SW480 (cell line): ENCODE measurements at regions not wholly inside any gene's neighbourhood (a gene's known extent, or its start where the extent isn't known, plus 50 kb on each side); places are given as distances from the start of the nearest gene placed in this dataset.

ENCODE experiments used
- DNase-seq: peaks from one replicate; pipeline ENCODE4 v3.0.0-alpha.2; 2016; ENCODE audit warnings: low spot score

DNA sequence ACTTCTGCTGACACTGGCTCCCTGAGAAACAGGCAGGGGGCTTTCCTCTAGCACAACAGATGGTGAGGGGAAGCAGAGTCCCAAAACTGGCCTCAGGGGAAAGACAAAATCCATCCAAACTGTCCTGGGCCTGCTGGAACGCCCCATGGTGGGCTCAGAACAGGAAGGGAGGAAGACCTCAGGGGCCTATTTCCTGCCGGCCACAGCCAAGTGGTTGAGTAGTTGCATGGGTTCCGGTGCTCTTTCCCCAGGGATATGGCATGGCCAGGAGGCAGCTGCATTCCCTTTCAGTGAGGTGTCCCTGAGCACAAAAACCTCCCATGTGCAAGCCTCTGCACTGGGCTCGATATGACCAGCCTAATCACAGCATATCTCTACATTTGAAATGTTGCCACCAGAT, 303.0 kb upstream of the IRX5 start:
- peak; percentile 32 for DNase-seq

DNA sequence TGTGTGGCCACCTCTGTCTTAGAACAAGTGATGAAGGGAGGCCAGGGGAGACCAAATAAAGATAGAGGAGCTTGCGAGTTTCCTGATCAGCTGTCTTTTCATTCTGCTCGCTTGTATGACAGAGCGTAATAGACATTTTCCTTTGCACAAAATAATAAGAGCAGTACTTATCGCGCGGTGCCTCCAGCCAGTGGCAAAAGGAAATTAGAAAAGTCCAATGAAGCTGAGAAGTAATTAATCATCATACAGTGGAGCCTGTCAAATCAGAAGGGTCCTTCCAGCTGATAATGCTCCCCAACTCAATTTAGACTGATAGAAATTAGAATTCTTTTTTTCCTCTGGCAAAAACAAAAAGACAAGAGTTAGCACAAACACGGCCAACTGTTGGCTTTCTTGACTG, 307.0 kb upstream of the IRX5 start:
- DNase-seq = no peak

DNA sequence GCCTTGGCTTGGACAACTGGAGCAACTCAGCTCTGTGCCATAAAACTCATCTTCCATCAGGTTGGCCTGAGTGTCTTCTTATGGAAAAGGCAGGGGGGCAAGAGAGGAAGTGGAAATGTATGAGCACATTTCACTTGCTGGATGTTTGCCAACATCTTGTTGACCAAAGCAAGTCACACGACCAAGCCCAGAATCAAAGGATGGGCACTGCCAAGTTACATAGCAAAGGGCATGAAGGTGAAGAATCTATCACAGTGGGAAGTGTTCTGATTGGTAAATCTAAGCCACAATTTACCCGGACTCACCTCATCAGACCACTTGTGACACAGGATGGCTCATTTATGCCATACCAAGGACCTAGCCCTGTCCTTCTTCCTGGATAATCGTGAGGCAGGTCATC, 310.5 kb upstream of the IRX5 start:
- DNase-seq = no peak

DNA sequence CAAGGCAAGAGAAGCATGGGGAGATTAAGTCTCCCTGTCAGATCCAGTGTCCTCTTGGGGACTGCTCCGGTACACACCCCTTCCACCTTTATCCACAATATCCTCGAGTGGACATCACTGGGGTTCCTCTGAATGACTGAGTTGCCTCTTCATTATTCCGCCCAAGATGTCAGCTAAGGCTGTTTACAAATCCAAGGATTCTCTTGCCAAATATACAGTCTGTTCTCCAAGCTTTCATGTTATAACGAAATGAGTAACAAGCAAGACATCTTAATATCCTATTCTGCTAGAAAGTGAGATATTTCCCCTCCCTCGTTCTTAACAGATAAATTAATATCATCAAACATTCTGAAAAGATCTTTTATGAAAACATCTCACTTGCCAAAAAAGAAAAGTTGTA, 314.1 kb upstream of the IRX5 start:
- DNase-seq = no peak

DNA sequence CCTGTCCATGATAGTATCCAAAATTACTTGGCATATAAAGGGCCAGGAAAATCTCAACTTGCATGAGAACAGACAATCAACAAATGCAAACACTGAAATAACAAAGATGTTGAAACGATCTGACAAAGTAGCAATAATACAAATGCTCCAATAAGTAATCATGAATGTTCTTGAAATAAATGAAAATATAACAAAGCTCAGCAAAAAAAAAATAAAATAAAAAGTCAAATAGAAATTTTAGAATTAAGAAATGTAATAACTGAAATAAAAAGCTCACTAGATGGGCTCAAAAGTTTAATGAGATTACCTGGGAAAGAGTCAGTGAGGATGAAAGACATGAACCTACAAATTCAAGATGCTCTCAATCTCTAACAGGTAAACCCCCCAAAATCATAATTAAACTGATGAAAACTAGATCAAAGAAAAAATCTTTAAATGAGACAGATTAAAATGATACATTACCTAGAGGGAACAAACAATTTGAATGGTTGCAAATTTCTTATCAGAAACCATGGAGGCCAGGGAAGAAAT, 319.0 kb upstream of the IRX3 start:
- DNase-seq = no peak

DNA sequence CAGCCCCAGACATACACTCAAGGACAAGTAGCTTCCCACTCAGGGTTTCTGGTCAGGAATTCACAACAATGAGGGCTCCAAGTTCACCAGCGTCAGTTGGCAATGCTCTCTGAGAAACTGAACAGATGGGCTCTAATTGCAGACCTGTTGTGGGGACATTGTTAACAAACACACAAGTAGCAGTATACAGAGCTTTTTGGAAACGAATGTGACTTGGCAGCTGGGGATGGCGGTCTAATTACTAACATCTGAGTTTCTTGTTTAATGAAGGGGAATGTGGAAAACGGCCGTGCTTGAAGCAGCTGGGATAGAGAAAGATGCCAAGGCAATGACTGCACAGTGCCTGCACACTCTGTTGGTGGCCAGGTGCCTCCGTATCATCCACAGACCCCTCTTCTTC, 316.1 kb upstream of the IRX3 start:
- DNase-seq = no peak

DNA sequence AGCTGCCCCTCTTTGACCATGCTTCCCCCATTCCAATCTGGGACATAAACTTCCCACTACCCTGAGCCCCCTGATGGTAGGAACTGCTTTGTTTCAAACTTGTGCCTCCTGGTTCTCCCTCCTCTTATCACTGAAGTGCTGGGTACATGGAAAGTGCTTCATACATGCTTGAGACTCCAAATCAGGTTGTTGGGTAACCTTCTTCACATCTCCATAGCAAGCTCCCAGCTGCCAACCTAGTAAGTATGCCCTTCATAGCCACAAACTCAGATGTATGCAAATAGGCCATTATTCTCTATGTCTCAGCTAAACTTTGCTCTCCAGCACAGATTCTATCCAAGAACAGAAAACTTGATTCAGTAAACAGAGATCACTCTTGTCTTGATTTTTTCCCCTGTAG, 310.6 kb upstream of the IRX3 start:
- no peak for DNase-seq

DNA sequence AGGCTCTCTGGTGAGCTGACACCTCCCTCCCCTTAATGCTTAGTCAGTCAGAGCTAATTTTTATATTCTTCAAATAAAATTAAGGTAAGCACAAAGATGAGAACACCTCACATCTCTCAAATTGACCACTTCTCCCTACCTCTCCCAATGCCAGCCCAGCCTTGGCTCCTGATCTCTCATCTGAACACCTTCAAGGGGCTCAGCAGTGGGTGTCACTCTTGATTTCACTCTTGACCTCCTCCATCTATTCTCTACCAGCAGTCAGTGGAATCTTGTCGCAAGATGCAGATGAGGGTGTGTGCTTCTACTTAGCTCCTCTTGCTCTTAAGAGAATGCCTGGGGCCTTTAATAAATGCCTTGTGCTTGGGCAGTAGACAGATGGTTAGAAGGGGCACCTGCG, 309.0 kb upstream of the IRX3 start:
- no peak for DNase-seq

DNA sequence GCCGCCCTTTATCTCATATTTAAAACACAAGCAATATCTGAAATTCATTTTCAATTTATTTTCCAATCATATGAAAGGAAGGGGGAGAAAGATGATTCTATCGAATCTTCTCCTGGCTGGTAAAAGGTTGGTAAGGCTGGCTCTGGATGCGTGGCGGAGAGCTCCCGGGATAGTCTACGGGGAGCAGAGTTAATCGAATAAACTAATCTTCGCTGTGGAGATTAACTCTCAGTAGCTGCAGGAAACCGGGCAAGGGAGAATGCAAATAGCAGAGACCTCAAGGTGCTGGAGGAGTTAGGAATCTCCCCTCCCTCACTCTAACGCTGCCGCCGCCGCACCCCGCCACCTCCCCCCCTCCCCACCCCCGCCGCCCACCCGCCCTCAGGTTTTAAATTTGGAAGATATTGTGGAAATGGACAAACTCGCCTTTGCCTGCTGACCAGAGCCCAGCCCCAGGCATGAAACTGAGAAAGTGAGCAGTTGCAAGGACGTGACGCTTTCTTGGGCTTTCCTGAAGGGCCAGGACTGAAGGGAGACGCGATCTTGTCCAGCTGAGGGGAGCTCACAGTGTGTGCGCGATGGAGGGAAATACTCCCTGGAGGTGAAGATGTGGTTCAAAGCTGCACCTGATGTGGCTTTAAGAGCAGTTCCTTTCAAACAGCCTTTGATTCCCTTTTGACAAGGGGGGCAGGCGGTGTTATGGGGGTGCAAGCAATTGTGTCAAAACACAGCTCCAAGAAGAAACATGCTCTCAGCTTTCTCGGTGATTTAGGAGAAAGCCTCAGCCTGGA, 308.2 kb upstream of the IRX3 start:
- DNase-seq = no peak

DNA sequence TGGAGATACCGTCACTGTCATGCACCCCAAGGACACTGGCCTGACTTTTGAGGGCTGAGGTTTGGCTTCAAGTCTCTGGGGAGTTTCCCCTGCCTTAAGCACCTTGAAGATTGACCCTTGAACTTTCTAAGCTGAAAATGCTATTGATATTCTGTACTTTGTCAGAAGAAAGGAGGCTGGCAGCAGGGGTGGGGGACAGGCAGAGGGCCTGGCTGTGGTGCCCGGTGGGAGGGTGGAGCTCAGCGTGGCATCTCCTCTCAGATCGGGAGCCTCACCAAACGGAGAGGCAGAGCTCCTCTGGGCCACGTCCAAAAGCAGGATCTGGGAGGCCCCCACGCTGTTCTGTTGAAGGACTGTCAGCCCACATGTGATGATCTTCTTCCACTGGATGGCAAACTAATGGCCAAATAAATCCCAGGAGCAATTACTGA, 305.2 kb upstream of the IRX3 start:
- DNase-seq = no peak

DNA sequence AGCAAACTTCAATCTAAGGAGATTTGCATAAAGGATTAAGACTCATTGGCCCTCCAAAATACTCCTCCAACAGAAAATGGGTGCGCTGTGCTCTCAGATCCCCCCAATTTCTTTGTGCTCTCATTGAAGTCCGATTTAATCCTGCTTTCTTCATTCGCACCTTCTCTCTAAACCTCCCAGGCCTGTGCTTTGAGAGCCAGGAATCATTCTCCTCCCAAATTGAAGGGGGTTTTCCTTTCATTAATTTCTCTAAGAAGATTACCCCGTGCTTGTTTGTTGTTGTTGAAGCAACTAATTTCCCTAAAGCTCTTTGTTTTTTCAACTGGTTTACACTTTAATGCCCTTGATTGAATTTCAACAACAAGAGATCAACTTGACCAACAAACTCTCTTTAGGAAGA, 304.2 kb upstream of the IRX3 start:
- DNase-seq = no peak

DNA sequence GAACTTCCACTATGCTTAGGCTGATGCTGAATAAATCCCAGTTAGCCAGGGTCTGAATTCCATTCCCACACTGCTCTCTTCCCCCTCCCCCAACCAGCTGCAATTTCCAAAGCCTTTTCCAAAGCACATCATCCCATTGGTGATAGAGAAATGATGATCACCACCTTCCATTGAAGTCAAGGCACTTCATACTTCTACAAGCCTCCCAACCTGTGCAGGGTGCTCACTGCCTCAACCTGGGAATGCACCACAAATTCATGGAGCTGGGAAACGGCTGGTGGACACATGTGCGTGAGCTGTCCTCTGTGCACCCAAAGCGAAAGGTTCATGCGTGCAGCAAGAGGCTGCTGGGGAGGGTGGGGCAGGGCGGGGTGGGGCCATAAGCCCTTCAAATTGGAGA, 302.7 kb upstream of the IRX3 start:
- no peak for DNase-seq

DNA sequence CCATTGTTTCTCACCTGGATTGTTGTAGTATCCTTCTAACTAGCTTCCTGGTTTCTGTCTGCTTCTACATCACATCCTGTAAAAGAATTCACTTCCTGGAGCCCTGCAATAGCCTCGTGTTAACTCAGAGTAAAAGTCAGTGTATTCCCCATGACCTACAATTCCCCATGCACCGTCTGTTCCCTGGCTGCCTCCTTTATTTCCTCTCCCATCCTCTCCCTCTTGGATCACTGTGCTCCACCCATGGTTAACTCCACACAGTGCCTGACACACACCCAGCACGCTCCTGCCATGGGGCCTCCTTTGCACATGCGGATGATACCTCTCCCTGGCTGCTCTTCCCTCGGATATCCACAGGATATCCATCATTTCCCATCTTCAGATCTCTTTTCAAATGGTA, 301.4 kb upstream of the IRX3 start:
- no peak for DNase-seq

DNA sequence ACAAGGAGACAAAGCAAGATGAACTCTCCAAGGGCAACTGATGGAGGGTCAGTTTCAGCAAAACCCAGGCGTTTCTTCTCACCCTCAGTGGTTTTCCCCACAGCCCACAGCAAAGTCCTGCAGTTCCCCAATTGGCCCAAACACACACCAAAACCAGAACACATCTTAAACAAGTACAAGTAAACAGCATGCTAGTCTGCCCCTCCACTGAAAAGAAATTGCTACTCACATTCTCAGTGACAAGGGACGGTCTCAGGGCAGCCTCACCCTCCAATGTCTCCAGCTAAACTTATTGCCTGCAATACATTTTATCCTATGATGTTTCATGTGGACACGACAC, 300.6 kb upstream of the IRX3 start:
- DNase-seq = no peak

DNA sequence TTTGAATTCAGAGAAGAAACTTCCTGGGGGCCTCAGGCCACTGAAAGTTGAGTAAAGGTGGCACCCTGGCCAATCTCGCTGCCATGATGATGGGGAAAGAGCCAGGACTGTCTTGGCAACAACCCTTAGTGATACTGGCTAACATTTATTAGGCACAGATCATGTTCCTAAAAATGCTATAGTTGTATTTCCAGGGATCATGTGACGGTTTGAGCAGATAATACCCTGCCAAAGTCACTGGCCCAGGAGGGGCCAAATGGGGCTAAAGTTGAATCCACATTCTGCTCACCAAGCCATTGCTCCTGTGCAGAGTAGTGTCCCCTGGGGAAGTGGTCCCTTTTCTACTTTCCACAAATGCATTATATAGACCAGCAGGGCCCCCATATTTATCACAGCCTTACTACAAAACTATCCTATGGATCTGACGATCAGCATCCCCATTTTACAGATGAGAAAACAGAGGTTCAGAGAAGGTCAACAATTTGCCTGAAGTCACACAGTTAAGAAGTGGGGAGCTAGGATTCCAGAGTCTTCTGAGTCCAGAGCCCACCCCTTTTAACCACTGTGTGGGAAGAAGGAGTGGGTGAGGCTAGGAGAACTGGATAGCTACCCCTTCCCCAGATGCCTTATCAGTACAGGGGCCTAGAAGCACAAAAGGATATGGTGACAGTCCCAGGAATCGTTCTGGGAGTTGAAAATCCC, 300.0 kb upstream of the IRX3 start:
- DNase-seq = no peak

DNA sequence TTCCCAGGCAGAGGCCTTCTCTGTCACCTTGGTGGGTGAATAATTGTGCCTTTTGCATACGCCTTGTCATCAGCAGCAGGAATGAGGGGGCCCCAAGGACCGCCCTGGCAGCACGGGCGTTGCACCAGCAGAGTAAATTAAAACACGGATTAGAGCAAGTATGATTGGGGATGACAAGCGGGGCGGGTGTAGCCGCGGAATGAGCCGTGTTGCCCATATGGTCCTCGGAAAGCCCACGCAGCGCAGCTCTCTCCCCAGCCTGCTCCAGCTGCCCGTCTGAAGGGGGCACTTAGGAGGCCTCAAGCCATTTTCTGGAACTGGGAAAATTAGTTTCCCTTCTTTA, 299.4 kb upstream of the IRX3 start:
- no peak for DNase-seq

DNA sequence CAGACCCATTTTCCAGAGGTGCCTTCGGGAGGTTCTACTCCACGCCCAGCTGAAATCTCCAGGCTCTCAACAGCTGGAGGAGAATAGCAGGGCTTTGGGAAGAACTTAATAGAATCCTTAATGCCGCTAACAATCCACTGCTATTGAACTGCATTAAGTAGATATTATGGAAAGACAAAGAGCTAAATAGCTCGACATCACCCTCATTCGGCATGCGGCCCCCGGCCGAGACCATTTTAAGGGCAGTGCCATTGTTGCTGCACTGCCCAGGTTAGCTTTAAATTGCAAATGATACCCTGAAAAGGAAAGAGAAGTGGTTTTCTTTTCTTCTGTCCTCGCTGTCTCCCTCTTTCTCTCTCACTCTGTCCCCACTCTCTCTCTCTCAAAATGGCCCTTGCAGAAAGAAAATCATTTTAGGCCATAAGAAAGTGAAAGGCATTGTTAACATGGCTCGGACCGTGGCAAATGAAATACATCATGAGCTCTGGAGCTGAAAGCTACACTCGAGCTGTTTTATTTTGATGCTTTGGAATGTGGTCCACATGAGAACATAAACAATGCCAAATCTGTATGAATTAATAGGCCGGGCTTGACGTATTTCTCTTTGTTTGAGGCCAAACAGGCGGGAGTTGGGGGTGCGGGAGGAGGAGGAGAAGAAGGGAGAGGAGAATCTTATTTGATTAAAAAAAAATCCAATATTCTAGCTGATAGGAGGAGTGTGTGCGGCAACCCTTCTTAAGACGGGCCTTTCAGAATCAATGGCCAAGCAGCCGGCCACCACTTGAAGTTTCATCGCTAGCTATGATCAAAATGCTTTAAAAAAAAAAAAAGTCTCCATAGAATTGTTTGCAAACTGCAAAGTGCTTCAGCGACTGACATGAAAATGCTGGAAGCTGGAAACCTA, 298.8 kb upstream of the IRX3 start:
- DNase-seq = no peak

DNA sequence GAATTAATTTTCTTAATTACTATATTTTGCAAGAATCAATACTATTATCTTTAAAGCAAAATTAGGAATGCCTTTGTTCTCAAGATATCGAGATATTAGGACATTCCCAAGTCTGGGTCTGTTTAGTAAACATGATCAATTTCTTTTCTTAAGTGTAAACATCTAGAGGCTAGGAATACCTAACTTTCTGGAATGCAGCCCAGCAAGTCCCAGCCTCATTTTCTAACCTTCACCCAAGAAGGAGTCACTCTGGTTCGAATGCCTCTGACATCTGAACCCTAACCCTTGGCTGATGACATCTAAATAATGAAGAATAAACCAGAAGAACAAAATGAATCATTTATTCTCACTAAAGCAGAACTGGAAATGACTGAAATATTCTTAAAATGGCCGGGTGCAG, 297.5 kb upstream of the IRX3 start:
- DNase-seq = no peak

DNA sequence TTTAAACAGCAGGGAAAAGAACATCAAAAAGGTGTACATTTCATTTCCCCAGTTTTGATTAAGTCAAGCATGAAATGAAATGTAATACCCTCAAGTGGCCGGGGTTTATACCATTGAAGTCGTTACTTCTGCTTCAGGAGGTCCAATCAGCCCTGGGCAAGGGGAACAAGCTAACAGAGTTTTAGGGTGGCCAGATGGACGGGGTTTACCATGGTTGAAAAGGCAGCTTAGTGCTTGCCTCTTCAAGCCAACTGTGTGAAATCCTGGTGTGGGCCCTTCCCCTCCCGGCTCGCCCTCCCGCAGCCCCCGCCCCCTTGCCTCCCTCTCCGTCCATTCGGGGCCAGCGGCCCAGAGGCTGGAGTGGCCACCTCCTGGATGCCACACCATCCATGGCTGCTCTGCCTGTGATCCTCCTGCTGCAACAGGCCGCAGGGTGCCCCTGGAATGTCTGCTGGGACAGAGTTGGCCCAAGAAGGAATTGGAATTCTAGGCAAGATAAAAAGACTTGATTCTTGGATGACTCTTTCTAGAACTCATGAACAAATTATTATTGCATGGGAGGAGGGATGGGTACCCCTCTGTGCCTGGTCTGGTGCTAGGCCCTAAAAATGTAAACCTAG, 296.2 kb upstream of the IRX3 start:
- no peak for DNase-seq

DNA sequence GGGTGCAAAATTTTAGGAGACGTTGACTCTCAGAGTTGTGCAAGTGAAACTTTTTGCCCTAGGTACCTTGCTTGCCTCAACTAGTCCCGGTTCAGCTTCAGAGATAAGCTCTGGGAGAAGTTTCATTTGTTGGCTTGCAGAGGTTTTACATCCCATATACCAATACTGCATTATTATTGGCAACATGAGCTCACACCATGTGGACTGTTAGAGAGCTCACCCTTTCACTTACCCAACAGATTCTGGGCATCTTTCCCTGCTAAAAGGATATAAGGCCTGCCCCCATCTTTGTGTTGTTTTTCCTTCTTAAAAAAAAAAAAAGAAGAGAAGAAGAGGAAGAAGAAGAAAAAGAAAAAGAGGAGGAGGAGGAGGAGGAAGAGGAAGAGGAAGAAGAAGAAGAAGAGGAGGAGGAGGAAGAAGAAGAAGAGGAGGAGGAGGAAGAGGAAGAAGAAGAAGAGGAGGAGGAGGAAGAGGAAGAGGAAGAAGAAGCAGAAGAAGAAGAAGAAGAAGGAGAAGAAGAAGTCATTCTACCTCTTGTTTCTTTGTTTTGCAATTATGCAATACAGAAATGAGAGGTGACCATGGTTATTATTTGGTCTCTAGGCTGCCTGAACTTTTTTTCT, 292.6 kb upstream of the IRX3 start:
- no peak for DNase-seq

DNA sequence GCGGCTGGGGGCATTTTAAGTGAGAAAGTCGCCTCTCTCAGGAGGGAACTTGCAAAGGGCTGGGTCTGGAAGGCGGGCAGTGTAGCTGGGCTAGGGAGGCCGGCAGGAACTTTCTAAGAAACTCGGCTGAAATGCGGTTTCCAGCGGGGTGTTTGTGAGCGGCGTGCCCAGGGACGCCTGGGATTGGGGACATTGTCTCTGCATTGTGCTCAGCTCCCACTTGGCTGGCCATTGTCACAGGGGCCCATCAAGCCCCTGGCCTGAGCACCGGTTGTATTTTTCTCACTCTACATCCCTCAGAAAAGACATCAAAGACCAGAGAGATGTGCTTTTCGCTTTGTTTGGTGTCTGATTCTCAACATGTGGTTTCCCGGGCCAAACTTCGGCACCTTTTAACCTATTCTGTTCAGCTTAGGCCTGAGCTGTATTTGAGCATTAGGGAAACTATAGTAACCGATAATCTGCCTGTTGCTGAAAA, 291.1 kb upstream of the IRX3 start:
- DNase-seq = no peak

DNA sequence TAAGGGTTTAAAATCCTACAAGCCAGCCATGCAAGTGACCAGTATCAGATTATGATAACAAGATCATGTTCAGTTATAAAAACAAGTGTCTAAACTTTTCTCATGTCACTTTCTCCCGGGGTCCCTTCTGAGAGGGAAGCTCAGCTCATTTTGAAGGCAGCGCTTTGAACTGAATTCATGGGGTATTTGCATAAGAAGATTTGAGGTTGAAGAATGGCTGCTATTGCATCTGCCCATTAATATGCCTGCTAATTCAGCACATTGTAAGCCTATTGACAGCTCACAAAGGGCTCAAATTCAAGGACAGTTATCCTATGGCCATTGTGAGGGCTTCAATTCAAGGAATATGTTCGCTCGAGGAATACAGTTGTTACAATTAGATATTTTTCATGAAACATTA, 290.2 kb upstream of the IRX3 start:
- no peak for DNase-seq
